HG03378 (cell line): ENCODE measurements at regions not wholly inside any gene's neighbourhood (a gene's known extent, or its start where the extent isn't known, plus 50 kb on each side); places are given as distances from the start of the nearest gene placed in this dataset.

ENCODE experiments used
- ATAC-seq: cut with Tn5 transposase; IDR thresholded peaks from one replicate; pipeline ENCODE4 v1.9.1; 2021; ENCODE audit warnings: mild to moderate bottlenecking, moderate library complexity; ENCODE audit not compliant: unreplicated experiment

- no peak for ATAC-seq
Observed at GRCh38 chr4:12880844-12881243, 603.3 kb downstream of the RAB28 start.

DNA sequence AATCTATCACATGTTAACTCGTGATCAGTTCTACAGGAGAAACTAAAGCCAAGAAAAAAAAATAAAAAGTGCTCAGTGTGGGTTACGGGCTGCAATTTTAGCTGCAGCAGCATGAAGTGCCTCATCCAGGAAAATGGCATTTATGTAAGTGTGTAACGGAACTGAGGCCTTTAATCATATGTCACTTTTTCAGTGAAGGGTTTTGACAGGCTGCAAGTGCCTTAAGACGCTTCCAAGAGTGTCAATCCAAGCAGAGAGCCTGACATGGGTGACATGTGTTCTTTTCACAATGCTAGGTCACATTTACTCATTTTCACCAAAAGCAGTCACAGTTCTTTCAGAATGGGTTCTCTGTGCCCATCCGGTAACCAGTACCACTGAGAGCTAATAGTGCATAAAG is 604.6 kb downstream of the RAB28 start:
- ATAC-seq: no peak

GRCh38 chr4:12875640-12876243 is 608.4 kb downstream of the RAB28 start:
- ATAC-seq: no peak

- no peak for ATAC-seq
Observed at GRCh38 chr4:12873351-12873750, 610.8 kb downstream of the RAB28 start.

- ATAC-seq: no peak
Observed at GRCh38 chr4:12861422-12861821, 622.7 kb downstream of the RAB28 start.

GRCh38 chr4:12852338-12853307 is 631.5 kb downstream of the RAB28 start:
- peak; percentile 62 for ATAC-seq

- ATAC-seq: no peak
Observed at GRCh38 chr4:12846368-12846767, 637.8 kb downstream of the RAB28 start.

DNA sequence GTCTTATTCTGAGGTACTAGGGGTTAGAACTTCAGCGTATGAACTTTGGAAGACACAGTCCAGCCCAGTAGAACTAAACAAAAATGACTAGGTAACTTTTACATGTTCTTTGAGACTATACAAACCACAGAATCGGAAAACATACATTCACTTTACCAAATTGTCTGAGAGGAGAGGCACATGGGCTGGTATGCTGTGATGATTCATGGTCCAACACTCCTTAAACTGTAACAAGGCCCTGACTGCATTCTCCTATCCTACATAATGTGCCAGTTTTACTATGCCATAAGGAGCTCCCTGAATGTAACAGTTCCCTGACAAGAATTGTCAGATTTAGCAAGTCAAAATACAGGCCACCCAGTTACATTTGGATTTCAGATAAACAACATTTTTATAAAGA is 640.0 kb downstream of the RAB28 start:
- no peak for ATAC-seq

GRCh38 chr4:12827966-12828365 is 656.2 kb downstream of the RAB28 start:
- no peak for ATAC-seq

DNA sequence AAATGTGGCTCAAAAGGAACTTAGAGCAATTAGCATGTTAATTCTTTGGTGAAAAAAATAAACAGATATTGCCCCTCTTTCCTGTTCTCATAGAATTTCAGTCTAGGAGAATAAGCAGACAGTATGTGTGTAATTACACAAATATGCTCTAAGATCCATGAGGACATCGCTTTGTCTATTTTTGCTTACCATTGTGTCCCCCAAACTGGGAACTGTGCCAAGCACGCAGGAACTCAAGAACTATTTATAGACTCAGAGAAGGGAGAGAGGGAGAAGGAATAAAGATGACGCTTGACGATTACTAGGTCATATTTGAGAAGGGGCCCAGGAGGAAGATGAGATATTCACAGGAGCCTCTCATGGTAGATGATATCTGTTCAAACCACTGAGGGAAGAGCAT is 692.6 kb downstream of the RAB28 start:
- no peak for ATAC-seq

- no peak for ATAC-seq
Observed at GRCh38 chr4:12787261-12787660, 696.9 kb downstream of the RAB28 start.

GRCh38 chr4:12778706-12779105 is 705.4 kb downstream of the RAB28 start:
- ATAC-seq: no peak

GRCh38 chr4:12778191-12778590 is 705.9 kb downstream of the RAB28 start:
- no peak for ATAC-seq

GRCh38 chr4:12770351-12770750 is 713.8 kb downstream of the RAB28 start:
- no peak for ATAC-seq

- ATAC-seq: no peak
Observed at GRCh38 chr4:12761694-12762093, 722.4 kb downstream of the RAB28 start.

DNA sequence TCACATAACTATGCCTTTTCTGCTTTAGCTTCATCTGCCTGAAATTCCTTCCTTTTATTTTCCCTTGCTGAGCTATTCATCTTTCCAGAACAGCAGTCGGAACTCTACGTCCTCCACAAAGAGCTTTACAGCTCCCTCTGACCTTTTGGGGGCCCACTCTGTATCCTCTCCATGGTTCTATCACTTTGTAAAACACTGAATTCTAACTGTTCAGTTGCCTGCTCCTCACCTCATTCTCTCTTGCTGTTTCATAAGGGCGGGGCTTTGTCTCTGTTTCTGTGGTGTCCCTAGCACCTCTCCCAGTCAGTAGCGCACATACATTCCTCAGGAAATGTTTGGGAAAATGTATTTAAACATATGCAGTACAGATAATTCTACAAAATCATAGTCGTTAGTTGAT is 737.0 kb downstream of the RAB28 start:
- no peak for ATAC-seq

- ATAC-seq: no peak
Observed at GRCh38 chr4:12746221-12746620, 737.9 kb downstream of the RAB28 start.

GRCh38 chr4:12734586-12734985 is 749.6 kb downstream of the RAB28 start:
- no peak for ATAC-seq

DNA sequence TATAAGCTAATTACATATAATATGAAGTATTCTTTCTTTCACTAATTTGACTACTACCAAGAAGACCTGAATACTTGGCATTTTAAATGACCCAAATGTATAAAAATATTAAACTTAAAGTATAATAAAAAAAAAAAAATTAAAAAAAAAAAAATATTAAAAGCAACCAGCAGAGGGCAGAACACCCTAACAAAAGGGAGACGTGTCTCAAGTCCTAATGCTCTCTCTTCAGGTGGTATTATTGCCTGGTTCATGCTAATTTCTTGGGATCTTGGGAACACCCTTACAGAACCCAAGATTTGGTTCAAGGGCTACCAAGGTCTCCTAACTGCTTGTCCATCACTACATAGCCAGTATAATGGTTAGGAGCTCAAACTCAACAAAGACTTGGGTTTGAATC is 754.8 kb downstream of the RAB28 start:
- no peak for ATAC-seq

- no peak for ATAC-seq
Observed at GRCh38 chr4:12724510-12724909, 759.6 kb downstream of the RAB28 start.

GRCh38 chr4:12723849-12724447 is 760.2 kb downstream of the RAB28 start:
- ATAC-seq: no peak

- no peak for ATAC-seq
Observed at GRCh38 chr4:12716896-12717295, 767.2 kb downstream of the RAB28 start.
